ENCODE measurements at regions not wholly inside any gene's neighbourhood (a gene's known extent, or its start where the extent isn't known, plus 50 kb on each side); places are given as distances from the start of the nearest gene placed in this dataset.

GRCh38 chr2:129888896-129889295 lies 90.6 kb upstream of the RAB6C start:
- no peaks in the 10 kb centered on the region for H3K4me1 Mint-ChIP-seq
- Histone ChIP-seq H3K27ac (ENCODE audit: low read depth, low read length) (no peak overlapping the region), H3K4me3 (ENCODE audit: low read length) (no peak overlapping the region), H3K27me3 (ENCODE audit: insufficient read depth, low read length, poor library complexity, severe bottlenecking) (no peaks in the 10 kb centered on the region), H3K9me3 (ENCODE audit: low read length) (no peaks in the 10 kb centered on the region), H3K36me3 (ENCODE audit: insufficient read depth, low read length) (no peaks in the 10 kb centered on the region), H3K4me1 (ENCODE audit: insufficient read depth, low read length) (no peaks in the 10 kb centered on the region)
- H3K36me3 Mint-ChIP-seq: no peaks in the 10 kb centered on the region
- no peaks in the 10 kb centered on the region for H3K9me3 Mint-ChIP-seq
- POLR2A ChIA-PET: no interaction called here
- H3K27me3 Mint-ChIP-seq: peaks cover 4 to 27% of the 10 kb centered on the region in 2 donors
- no peak for DNase-seq
- CTCF ChIA-PET: no interaction called here
- no peak overlapping the region for H3K27ac Mint-ChIP-seq
- no peak overlapping the region for H3K4me3 Mint-ChIP-seq

GRCh38 chr2:129891341-129892320 lies 87.8 kb upstream of the RAB6C start:
- Histone ChIP-seq H3K27ac (ENCODE audit: low read depth, low read length) (no peak overlapping the region), H3K36me3 (ENCODE audit: insufficient read depth, low read length) (no peaks in the 10 kb centered on the region), H3K4me1 (ENCODE audit: insufficient read depth, low read length) (no peaks in the 10 kb centered on the region), H3K9me3 (ENCODE audit: low read length) (no peaks in the 10 kb centered on the region), H3K4me3 (ENCODE audit: low read length) (no peak overlapping the region), H3K27me3 (ENCODE audit: insufficient read depth, low read length, poor library complexity, severe bottlenecking) (no peaks in the 10 kb centered on the region)
- H3K27ac Mint-ChIP-seq: no peak overlapping the region
- ChIA-PET POLR2A (no interaction called here), CTCF (no interaction called here)
- peaks cover 8 to 36% of the 10 kb centered on the region in 2 donors for H3K27me3 Mint-ChIP-seq
- H3K36me3 Mint-ChIP-seq: no peaks in the 10 kb centered on the region
- no peak for DNase-seq
- no peak overlapping the region for H3K4me3 Mint-ChIP-seq
- H3K4me1 Mint-ChIP-seq: no peaks in the 10 kb centered on the region
- no peaks in the 10 kb centered on the region for H3K9me3 Mint-ChIP-seq

GRCh38 chr2:129892360-129892759 lies 87.1 kb upstream of the RAB6C start:
- peaks cover 8 to 42% of the 10 kb centered on the region in 2 donors for H3K27me3 Mint-ChIP-seq
- DNase-seq: no peak
- Histone ChIP-seq H3K4me3 (ENCODE audit: low read length) (no peak overlapping the region), H3K9me3 (ENCODE audit: low read length) (no peaks in the 10 kb centered on the region), H3K27ac (ENCODE audit: low read depth, low read length) (no peak overlapping the region), H3K4me1 (ENCODE audit: insufficient read depth, low read length) (no peaks in the 10 kb centered on the region), H3K36me3 (ENCODE audit: insufficient read depth, low read length) (no peaks in the 10 kb centered on the region), H3K27me3 (ENCODE audit: insufficient read depth, low read length, poor library complexity, severe bottlenecking) (no peaks in the 10 kb centered on the region)
- POLR2A ChIA-PET: no interaction called here
- no peaks in the 10 kb centered on the region for H3K36me3 Mint-ChIP-seq
- no peaks in the 10 kb centered on the region for H3K9me3 Mint-ChIP-seq
- CTCF ChIA-PET: no interaction called here
- no peaks in the 10 kb centered on the region for H3K4me1 Mint-ChIP-seq
- no peak overlapping the region for H3K4me3 Mint-ChIP-seq
- no peak overlapping the region for H3K27ac Mint-ChIP-seq

- Mint-ChIP-seq H3K9me3 (no peaks in the 10 kb centered on the region), H3K27ac (no peak overlapping the region), H3K27me3 (peaks cover 8 to 39% of the 10 kb centered on the region in 2 donors), H3K4me3 (no peak overlapping the region), H3K36me3 (no peaks in the 10 kb centered on the region), H3K4me1 (no peaks in the 10 kb centered on the region)
- H3K4me3 ChIP-seq (ENCODE audit: low read length): no peak overlapping the region
- CTCF ChIA-PET: no interaction called here
- H3K9me3 ChIP-seq (ENCODE audit: low read length): no peaks in the 10 kb centered on the region
- H3K4me1 ChIP-seq (ENCODE audit: insufficient read depth, low read length): no peaks in the 10 kb centered on the region
- H3K36me3 ChIP-seq (ENCODE audit: insufficient read depth, low read length): no peaks in the 10 kb centered on the region
- H3K27me3 ChIP-seq (ENCODE audit: insufficient read depth, low read length, poor library complexity, severe bottlenecking): no peaks in the 10 kb centered on the region
- no peak for DNase-seq
- POLR2A ChIA-PET: no interaction called here
- no peak overlapping the region for H3K27ac ChIP-seq (ENCODE audit: low read depth, low read length)
These were observed 86.7 kb upstream of the RAB6C start for GRCh38 chr2:129892773-129893172.

GRCh38 chr2:129893244-129893643 lies 86.2 kb upstream of the RAB6C start:
- ChIA-PET CTCF (no interaction called here), POLR2A (no interaction called here)
- H3K4me3 Mint-ChIP-seq: no peak overlapping the region
- H3K9me3 ChIP-seq (ENCODE audit: low read length): no peaks in the 10 kb centered on the region
- no peaks in the 10 kb centered on the region for H3K36me3 Mint-ChIP-seq
- no peaks in the 10 kb centered on the region for H3K4me1 Mint-ChIP-seq
- H3K27me3 Mint-ChIP-seq: peaks cover 8 to 43% of the 10 kb centered on the region in 2 donors
- no peak for DNase-seq
- no peak overlapping the region for H3K27ac ChIP-seq (ENCODE audit: low read depth, low read length)
- no peaks in the 10 kb centered on the region for H3K4me1 ChIP-seq (ENCODE audit: insufficient read depth, low read length)
- no peak overlapping the region for H3K4me3 ChIP-seq (ENCODE audit: low read length)
- H3K27ac Mint-ChIP-seq: no peak overlapping the region
- H3K27me3 ChIP-seq (ENCODE audit: insufficient read depth, low read length, poor library complexity, severe bottlenecking): no peaks in the 10 kb centered on the region
- no peaks in the 10 kb centered on the region for H3K9me3 Mint-ChIP-seq
- no peaks in the 10 kb centered on the region for H3K36me3 ChIP-seq (ENCODE audit: insufficient read depth, low read length)

- Mint-ChIP-seq H3K4me1 (no peaks in the 10 kb centered on the region), H3K9me3 (no peaks in the 10 kb centered on the region), H3K27ac (no peak overlapping the region), H3K36me3 (no peaks in the 10 kb centered on the region), H3K27me3 (peaks cover 6 to 39% of the 10 kb centered on the region in 2 donors), H3K4me3 (no peak overlapping the region)
- Histone ChIP-seq H3K27ac (ENCODE audit: low read depth, low read length) (no peak overlapping the region), H3K27me3 (ENCODE audit: insufficient read depth, low read length, poor library complexity, severe bottlenecking) (no peaks in the 10 kb centered on the region), H3K36me3 (ENCODE audit: insufficient read depth, low read length) (no peaks in the 10 kb centered on the region), H3K4me3 (ENCODE audit: low read length) (no peak overlapping the region), H3K4me1 (ENCODE audit: insufficient read depth, low read length) (no peaks in the 10 kb centered on the region), H3K9me3 (ENCODE audit: low read length) (no peaks in the 10 kb centered on the region)
- ChIA-PET POLR2A (no interaction called here), CTCF (no interaction called here)
- no peak for DNase-seq
These were observed 84.8 kb upstream of the RAB6C start for GRCh38 chr2:129894616-129895015.

- Histone ChIP-seq H3K4me1 (ENCODE audit: insufficient read depth, low read length) (no peaks in the 10 kb centered on the region), H3K27me3 (ENCODE audit: insufficient read depth, low read length, poor library complexity, severe bottlenecking) (no peaks in the 10 kb centered on the region), H3K4me3 (ENCODE audit: low read length) (no peak overlapping the region), H3K9me3 (ENCODE audit: low read length) (no peaks in the 10 kb centered on the region), H3K27ac (ENCODE audit: low read depth, low read length) (no peak overlapping the region), H3K36me3 (ENCODE audit: insufficient read depth, low read length) (no peaks in the 10 kb centered on the region)
- Mint-ChIP-seq H3K9me3 (no peaks in the 10 kb centered on the region), H3K4me1 (no peaks in the 10 kb centered on the region), H3K36me3 (no peaks in the 10 kb centered on the region), H3K27ac (no peak overlapping the region), H3K4me3 (no peak overlapping the region), H3K27me3 (peaks cover 6 to 39% of the 10 kb centered on the region in 2 donors)
- no peak for DNase-seq
- ChIA-PET POLR2A (interaction anchor here (0.5 kb wide), 1 partner anchor 57 kb away, joined by 4 read pairs; no protein-coding TSS in a partner anchor), CTCF (no interaction called here)
These were observed 84.4 kb upstream of the RAB6C start for GRCh38 chr2:129895061-129895460.

- H3K36me3 Mint-ChIP-seq: no peaks in the 10 kb centered on the region
- H3K4me3 Mint-ChIP-seq: no peak overlapping the region
- Histone ChIP-seq H3K4me3 (ENCODE audit: low read length) (no peak overlapping the region), H3K36me3 (ENCODE audit: insufficient read depth, low read length) (no peaks in the 10 kb centered on the region), H3K9me3 (ENCODE audit: low read length) (no peaks in the 10 kb centered on the region), H3K4me1 (ENCODE audit: insufficient read depth, low read length) (no peaks in the 10 kb centered on the region), H3K27me3 (ENCODE audit: insufficient read depth, low read length, poor library complexity, severe bottlenecking) (no peaks in the 10 kb centered on the region), H3K27ac (ENCODE audit: low read depth, low read length) (no peak overlapping the region)
- no peaks in the 10 kb centered on the region for H3K4me1 Mint-ChIP-seq
- no peaks in the 10 kb centered on the region for H3K9me3 Mint-ChIP-seq
- no peak for DNase-seq
- POLR2A ChIA-PET: interaction anchor here (0.5 kb wide), 1 partner anchor 58 kb away, joined by 4 read pairs; no protein-coding TSS in a partner anchor
- no peak overlapping the region for H3K27ac Mint-ChIP-seq
- peaks cover 6 to 39% of the 10 kb centered on the region in 2 donors for H3K27me3 Mint-ChIP-seq
- CTCF ChIA-PET: no interaction called here
These were observed 83.9 kb upstream of the RAB6C start for GRCh38 chr2:129895526-129896082.
